ENCODE measurements at regions not wholly inside any gene's neighbourhood (a gene's known extent, or its start where the extent isn't known, plus 50 kb on each side); places are given as distances from the start of the nearest gene placed in this dataset.

DNA sequence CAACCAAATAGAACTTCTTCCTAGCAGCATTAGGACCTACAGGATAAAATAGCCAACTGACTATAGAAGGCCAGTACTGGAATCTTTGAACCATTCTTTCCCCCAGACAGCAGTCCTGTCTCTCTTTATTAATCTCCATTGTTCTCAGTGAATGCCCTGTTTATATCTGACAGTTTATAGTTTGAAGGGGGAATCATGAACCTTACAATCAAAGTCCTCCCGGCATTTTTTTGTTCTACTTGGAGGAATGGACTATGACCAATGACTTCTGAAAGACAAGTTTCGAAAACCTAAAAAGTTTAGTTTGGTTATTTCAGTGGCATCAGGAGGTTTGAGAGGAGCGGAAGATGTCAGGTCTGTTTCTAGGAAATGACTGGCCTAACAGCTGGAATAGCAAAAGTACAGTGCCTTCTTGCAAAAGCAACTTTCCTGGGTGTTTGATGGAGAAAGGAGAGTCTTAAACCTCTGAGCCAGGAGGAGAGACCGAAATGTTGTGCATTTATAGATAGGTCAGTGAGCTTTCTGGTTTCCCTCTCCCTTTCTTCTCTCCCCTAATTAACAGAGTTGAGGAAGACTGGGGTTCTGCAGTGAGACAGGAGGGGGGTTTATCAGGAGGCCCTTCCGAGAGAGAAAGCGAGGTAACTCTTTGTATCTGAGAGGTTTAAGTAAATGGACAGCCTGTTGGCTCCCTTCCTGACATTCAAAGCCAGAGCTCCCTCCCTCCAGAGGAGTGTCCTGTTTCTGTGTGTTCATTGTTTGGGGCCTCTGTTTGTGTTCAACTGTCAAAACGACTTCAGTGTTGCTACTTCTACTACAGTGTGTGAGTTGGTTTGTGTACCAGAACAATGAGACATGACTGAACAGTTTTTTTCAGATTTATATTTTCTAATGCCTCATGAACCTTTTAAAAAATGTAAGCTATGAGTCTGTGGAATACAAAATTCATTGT is 383.0 kb upstream of the RARB start:
- peak; percentile 46 for DNase-seq

DNA sequence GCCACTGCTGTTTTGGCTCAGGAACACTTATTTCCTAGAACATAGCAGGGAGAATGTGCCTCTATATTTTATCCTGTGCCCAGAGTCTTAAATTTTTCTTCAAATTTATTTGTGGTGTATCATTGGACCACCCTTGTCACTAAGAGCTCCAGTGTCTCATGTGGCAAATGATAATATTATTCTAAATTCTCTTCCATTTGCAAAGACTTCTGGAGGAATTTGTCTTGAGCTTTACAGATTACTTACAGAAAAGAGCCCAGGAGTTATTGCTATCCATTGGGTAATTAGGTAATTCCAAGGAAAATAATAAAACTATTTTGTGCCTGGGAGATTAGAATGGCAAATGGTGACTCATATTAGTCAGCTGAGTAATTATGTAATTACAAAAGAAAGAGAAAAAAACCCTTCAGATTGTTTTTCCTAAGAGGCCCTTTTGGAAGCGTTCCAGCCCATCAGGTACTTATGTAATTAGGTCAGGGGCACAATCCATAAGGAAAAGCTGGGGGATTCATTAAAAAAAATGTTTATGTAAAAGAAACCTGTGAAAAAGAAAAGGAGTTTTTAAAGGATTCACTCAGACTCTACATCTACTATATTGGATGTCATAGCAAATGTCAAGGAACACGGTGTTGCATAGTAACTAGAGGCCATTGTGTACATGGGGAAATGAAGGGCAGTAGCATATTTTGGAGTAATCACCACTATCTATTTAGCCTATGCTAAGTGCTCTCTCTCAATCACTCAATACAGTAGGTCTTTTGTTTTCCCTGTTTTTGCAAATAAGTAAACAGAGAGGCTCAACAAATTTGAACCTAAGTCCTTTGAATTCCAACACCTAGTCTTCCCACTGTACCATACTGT is 380.9 kb upstream of the RARB start:
- no peak for DNase-seq

DNA sequence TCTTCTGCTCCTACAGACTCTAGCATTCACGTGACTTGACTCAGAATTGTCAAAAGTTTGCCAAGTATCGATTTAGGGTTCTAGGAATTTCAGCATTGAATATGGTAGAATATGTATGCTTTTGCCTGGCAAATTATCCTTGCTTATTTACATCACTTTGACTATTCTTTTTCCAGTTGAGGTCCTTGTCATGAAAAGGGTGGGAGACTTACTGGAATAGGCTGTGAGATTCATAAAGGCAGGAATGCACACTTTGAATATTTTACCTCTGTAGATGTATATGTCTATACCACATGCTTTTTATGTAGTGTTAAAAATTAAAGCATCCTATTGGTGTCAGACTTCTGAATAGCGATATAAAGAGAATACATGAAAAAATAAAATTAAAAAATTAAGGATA is 378.8 kb upstream of the RARB start:
- no peak for DNase-seq

DNA sequence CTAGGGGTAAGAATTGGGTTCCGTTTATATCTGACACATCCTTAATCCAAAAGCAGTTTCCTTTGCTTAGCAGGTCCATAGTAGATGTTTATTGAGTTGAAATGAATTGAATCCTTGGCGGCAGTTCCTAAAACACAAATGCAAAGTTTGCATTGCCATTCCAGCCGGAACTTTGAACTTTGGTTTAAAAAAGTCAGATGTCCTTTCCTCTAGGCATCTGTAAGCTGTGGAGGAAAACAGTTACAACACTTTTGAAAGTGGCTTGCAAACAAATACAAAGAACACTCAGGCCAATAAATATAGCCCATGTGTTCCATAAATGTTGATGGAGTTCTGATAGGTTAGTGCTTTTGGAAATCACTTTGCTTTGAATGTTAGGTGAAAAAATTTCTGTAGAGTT is 374.7 kb upstream of the RARB start:
- DNase-seq: no peak

DNA sequence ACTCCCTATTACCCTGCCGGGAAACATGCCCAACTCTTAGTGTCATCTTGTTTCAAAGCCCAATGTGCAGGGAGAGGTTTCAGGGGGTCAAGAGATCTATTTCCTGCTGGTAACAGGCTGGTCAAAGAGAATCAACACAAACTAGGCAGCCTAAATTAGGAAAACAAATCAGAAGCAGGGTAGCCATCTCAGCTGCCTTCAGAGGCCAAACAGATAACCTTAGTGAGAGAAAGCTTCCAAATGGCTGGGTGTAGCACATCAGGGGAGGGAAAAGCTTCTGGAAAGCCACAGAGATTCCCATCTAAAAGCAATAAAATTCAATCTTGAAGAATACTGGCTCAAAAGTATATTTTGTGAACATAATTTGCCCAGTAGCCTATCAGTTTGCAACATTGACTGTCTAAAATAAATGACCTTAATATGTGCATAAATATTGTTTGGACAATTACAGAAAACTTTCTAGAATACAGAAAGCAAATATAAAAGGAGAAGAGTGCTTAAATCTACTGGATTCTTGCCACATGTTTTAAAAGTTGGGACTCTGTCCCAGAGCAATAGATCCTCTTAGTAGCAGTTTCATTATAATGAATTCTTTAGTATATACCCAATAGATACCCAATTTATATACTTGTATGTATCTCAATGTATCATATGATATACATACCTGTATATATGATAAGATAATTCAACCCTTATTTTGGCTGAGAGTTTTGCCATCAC is 371.9 kb upstream of the RARB start:
- DNase-seq: no peak

DNA sequence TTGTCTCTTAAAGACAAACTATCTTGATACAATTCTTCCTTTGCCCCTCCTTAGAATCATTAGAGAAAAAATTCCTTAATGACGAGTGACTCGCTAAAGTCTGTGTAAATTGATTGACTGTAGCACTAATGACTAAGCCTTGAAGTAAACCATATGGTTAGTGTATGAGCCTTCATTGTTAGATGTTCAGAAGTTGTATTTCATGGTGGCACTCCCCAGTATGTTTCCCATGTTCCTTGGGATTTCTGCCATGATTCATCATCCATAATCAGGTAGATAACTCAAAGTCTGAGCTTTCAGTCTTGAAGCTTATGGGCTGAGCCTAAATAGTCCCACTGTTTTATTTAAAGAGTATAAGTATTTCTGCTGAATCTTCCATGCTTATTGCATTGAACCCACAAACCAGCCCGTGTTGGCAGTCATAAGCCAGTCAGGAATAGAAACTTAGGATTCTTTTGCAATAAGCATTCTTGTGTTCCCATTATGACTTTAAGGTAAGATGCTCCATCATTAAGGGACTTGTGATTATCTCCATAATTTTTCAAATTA is 371.2 kb upstream of the RARB start:
- no peak for DNase-seq

DNA sequence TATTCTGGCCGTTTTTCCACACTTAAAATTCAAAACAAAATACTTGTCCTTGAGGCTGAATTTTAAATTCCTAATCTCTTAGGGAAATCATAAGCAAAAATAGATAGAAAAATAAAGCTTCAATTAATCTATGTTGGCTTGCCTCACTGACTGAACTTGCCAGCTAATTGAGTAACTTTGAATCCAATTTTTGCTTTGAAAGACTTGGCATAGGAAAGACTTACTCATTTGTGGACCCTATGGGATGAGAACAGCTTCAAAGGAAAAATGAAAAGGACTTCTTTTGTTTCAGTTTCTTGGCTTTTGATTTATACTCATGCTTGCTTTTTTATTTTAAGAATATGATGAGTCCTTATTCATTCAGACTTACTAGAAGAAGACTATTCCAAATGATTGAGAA is 370.7 kb upstream of the RARB start:
- DNase-seq: no peak

DNA sequence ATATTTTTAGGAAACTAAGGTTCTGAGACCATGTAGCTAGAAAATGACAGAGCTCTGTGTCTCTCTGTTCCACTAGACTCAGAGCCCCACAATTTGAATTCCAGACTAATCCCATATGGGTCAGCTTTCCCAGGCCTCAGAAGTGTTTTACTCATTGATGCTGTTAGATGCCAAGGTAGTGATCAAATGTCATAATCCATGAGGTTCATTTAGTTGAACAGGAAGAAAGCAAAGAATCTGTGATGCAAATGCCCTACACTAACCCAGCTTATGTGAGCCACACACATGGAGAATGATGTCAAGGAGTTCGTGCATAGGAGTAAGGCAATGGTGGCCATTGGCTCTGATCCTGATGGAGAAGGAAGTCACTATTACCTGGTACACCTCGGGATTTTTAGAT is 363.4 kb upstream of the RARB start:
- no peak for DNase-seq

DNA sequence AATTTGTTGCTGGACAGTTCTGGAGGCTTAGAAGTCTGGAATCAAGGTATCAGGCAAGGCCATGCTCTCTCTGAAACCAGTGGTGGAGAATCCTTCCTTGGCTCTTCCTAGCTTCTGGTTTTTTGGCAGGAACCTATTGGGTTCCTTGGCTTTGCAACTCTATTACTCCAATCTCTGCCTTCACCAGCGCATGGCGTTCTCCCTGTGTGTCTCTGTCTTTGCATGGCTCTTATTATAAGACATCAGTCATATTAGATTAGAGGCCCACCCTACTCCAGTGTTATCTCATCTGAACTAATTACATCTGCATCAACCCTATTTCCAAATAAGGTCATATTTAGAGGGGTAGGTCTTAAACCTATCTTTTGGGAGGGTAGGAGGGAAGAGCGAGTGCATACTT is 358.1 kb upstream of the RARB start:
- no peak for DNase-seq

DNA sequence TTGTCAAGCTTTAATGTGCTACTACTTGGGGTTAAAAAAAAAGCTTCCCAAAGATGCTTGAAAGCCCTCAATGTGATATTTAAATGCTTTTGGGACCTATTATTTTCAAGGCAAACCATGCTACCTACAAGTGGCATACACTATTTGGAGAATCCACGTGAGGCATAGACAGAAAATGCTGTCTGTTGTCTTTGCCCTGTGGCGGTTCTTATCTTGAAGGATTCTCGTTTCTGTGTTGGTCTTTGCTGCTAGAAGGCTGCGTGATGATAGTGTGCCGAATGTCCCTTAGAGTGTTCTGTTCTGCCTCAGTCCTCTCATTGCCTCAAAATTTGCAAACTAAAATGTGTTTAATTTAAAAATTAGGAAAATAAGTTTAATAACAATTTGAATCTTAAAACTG is 356.2 kb upstream of the RARB start:
- DNase-seq: no peak

DNA sequence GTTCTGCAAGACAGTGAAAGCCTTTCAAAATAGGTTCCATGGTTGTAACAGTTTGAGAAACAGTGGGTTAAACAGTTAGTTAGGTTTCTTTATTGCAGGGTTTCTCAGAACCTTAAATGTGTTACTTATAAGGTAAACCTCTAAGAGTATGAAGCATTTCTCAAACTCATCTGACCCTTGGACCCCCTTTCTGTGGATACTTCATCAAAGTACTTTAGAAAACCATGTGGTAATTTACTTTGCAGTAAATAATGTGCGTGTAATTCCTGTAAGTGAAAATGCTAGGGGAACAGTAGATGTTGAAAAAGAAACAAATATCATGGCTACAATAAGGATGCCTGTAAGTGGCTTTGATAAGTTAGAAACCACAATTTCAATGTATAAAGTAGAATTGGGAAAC is 354.6 kb upstream of the RARB start:
- no peak for DNase-seq

DNA sequence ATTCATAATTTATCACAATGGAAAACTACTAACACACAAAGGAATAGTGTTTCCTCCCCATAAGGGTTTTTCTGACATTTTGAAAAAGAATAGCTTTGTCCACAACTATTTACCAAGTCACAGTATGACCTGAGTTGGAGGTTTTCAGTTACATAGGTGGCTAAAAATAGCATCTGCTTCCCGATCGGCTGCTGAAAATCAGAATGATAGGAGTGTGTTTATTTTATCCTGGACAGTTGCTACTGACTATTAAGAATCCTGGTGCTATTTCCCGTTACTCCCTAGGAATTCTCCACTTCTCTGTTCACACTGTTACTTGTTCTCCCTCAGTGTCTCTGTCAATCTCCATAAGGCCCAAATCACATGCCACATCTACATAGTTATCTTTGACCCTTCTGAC is 353.9 kb upstream of the RARB start:
- DNase-seq: no peak

DNA sequence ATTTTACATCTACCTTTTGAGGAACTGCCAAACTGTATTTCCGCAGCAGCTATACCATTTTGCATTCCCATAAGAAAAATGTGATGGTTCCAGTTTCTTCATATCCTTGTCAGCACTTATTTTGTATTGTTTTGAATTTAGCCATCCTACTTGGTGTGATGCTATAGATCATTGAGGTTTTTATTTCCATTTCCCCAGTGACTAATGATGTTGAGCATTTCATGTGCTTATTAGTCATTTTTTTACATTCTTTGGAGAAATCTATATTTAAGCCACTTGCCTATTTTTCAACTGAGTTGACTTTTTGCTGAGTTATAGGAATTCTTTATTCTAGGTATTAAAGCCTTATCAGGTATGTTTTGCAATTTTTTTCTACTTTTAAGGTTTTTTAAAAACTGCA is 347.6 kb upstream of the RARB start:
- DNase-seq: no peak

DNA sequence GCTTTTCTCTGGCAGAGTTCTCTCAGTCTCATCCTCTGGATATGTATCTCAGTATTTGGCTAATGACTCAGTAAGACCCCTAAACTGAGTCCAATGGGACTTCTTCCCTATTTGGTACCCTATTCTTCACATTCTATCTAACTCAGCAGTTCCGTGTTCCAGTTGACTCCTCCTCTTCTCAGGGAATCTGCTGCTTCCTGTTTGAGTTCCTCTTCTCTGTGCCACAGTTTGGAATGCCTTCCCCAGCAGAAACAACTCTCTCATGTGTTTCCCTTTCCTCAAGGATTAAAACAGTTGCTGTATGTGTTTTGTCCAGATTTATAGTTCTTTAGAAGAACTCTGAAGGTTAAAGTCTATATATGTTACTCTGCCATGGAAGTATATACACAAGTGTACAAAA is 344.0 kb upstream of the RARB start:
- no peak for DNase-seq

DNA sequence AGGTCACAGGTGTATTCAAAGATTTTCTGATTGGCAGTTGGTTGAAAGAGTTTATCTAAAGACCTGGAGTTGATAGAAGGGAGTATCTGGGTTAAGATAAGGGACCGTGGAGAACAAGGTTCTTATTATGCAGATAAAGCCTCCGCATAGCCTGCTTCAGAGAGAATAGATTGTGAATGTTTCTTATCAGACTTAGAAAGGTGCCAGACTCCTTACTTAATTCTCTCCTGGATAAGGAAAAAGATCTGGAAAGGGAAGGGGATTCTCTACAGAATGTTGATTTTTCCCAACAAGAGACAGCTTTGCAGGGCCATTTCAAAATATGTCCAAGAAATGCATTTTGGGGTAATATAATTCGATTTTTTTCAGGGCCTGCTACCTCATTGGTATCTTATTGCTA is 341.3 kb upstream of the RARB start:
- DNase-seq: no peak

DNA sequence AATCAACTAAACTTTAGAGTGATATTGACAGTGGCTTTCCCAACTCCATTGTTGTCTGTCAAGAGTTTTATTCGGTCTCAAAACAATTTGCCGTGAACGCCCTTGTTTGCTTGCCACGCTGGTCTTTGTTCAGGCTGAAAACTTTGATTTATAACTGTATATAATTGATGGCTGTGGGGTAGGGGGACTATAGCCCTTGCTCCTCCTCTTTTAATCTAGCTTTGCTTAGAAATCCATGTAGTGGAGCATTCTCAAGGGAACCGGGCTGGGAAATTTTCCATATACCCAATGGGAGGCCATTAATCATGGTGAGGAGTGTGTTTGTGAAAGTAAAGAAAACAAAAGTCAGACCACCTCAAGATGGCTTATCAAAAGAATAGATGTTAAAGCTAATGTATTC is 339.8 kb upstream of the RARB start:
- DNase-seq: no peak

DNA sequence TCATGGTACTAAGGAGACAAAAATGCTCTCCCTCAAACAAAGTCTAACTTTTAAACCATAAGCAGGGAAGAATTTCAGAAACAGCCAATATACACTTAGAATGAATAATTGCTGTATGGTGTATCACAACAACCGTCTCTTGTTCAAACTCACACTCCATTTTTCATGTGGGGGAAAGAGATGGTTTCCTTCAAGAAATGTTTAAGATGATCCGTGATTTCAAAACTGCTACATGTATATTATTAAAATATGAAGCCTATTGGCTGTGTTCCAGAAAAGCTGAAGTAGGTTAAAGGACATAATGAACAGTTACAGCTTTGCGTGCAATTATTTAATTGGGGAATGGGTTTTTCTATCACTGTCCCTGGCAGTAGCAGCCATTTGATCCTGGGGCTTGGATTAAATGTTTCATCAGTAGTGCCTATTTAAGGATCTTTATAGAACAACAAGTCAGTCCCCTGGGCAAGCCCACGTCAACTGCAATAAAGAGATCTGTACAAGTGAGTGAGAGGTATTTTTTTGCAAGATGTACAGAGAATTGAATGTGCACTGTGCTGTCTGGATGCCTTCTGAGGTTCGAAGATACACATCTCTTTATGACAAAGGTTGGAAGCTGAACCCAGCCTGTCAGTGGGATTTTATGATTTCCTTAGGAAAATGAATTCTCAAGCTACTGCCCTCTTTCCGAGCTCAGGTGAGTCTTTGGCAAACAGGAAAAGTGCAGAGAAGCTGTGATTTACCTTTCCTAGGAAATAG is 337.2 kb upstream of the RARB start:
- no peak for DNase-seq

DNA sequence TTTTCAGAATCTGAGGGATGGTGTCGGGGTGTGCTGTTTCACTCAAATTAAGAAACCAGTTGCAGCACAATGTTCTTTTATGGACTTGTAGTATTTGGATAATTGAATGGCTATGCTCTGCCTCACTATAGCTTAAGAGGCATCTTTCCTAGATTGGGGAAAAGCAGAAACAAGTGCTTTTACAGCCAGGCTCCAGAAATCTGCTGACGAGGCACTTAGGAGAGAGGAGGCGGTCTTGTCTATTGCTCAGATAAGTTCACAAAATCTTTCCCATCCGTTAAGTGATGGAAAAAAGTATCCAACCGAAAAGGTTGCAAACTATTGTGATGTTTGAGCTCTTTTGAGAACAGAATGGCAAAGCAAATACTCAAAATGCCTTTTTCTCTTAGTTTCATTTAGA is 336.1 kb upstream of the RARB start:
- no peak for DNase-seq

DNA sequence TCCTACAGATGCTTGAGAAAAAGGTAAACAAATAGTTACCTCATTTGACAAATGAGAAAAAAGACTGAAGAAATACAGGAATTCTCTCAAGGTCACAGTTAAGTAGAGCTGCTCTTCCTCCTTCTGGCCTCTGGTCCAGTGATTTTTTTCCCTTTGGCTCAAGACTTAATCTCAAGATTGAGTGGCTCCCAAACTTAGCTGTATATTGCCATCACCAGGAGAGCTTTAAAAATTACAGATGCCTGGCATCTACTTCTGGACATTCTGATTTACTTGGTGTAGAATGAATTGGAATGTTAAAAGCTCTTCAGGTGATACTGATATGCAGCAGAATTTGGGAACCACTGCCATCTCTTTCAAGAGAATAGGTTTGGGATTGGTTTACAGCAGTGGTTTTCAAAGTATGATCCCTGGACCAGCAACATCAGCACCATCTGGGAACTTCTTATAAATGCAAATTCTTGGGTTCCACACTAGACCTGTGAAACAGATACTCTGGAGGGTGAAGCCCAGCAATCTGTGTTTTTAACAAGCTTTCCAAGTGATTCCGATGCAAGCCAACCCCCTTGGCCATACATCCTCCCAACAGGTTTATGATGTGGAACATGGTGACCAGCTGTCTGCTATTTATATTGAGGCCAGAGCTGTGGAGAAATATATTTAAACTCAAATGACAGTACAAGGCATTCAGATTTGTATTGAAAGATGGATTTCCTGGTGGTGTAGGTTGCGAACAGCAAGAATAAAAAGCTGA is 333.0 kb upstream of the RARB start:
- no peak for DNase-seq

DNA sequence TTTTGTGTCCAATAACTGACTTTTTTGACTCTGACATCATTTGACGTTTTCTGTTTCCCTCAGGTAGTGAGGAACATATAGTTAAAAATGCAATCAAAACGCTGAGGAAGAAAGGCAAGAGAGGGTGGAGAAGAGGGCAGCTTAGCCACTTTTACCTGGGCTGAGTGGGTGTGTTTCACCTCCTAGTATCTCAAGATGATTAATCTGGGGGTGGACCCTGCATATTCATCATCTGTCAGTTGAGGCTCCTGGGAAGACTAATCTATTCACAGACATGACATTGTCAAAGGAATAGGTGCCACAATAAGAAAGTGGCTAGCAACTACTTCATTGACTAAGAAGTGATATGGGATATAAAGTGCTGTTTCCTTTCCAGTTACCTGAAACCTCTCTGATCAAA is 331.5 kb upstream of the RARB start:
- no peak for DNase-seq

DNA sequence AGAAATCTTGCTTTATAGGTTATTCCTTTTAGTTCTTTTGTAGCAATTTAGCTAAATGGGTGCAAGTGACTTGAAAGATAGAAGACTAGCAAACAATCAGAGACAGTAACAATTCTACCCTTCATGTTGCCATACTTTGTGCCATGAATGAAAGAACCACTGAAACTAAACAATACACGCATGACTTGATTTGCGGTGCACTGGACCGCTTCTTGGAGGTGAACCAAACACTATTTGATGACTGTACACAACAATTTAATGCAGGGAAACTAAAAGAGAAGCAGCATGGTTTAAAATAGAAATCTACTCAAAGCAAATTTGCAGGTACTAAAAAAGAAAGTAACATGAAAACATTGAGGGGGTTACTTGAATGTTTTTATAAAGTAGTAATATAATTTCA is 331.0 kb upstream of the RARB start:
- no peak for DNase-seq

Measured in muscle of arm (tissue), 1 donor.